ENCODE measurements at regions not wholly inside any gene's neighbourhood (a gene's known extent, or its start where the extent isn't known, plus 50 kb on each side); places are given as distances from the start of the nearest gene placed in this dataset.

GRCh38 chr5:118430076-118430475 is 558.3 kb downstream of the DTWD2 start:
- TF ChIP-seq, protein P1, sequence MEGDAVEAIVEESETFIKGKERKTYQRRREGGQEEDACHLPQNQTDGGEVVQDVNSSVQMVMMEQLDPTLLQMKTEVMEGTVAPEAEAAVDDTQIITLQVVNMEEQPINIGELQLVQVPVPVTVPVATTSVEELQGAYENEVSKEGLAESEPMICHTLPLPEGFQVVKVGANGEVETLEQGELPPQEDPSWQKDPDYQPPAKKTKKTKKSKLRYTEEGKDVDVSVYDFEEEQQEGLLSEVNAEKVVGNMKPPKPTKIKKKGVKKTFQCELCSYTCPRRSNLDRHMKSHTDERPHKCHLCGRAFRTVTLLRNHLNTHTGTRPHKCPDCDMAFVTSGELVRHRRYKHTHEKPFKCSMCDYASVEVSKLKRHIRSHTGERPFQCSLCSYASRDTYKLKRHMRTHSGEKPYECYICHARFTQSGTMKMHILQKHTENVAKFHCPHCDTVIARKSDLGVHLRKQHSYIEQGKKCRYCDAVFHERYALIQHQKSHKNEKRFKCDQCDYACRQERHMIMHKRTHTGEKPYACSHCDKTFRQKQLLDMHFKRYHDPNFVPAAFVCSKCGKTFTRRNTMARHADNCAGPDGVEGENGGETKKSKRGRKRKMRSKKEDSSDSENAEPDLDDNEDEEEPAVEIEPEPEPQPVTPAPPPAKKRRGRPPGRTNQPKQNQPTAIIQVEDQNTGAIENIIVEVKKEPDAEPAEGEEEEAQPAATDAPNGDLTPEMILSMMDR (IDR thresholded peaks at IDR 0.05; ENCODE audit: low read depth, low read length, poor library complexity, severe bottlenecking) = no peak
- TF ChIP-seq EZH2phosphoT487 (IDR thresholded peaks at IDR 0.05; ENCODE audit: borderline replicate concordance, low read length) = no peak
